ENCODE measurements at regions not wholly inside any gene's neighbourhood (a gene's known extent, or its start where the extent isn't known, plus 50 kb on each side); places are given as distances from the start of the nearest gene placed in this dataset.

- no peak for DNase-seq
Measured at GRCh38 chr20:52921340-52921739, 50.8 kb upstream of the TSHZ2 start.

- DNase-seq, result no peak
Measured at GRCh38 chr20:52918311-52918710, 53.8 kb upstream of the TSHZ2 start.

- no peak for DNase-seq
Measured at GRCh38 chr20:52915564-52915963, 56.6 kb upstream of the TSHZ2 start.

- no peak for DNase-seq
Measured at GRCh38 chr20:52914870-52915269, 57.3 kb upstream of the TSHZ2 start.

GRCh38 chr20:52913650-52914387, 58.3 kb upstream of the TSHZ2 start:
- DNase-seq, result no peak

GRCh38 chr20:52905241-52905994, 66.7 kb upstream of the TSHZ2 start:
- no peak for DNase-seq

GRCh38 chr20:52904837-52905236, 67.3 kb upstream of the TSHZ2 start:
- no peak for DNase-seq

GRCh38 chr20:52899041-52899608, 73.0 kb upstream of the TSHZ2 start:
- DNase-seq, result no peak

- no peak for DNase-seq
Measured at GRCh38 chr20:52896348-52896747, 75.8 kb upstream of the TSHZ2 start.

- no peak for DNase-seq
Measured at GRCh38 chr20:52895701-52896100, 76.5 kb upstream of the TSHZ2 start.

- no peak for DNase-seq
Measured at GRCh38 chr20:52895235-52895634, 76.9 kb upstream of the TSHZ2 start.

GRCh38 chr20:52893498-52893897, 78.7 kb upstream of the TSHZ2 start:
- DNase-seq, result no peak

- DNase-seq, result no peak
Measured at GRCh38 chr20:52892023-52892422, 80.1 kb upstream of the TSHZ2 start.

GRCh38 chr20:52890130-52890529, 82.0 kb upstream of the TSHZ2 start:
- no peak for DNase-seq

- no peak for DNase-seq
Measured at GRCh38 chr20:52889225-52889624, 82.9 kb upstream of the TSHZ2 start.

GRCh38 chr20:52888096-52888495, 84.1 kb upstream of the TSHZ2 start:
- no peak for DNase-seq

GRCh38 chr20:52880997-52881396, 91.2 kb upstream of the TSHZ2 start:
- DNase-seq, result no peak

- no peak for DNase-seq
Measured at GRCh38 chr20:52880259-52880658, 91.9 kb upstream of the TSHZ2 start.

- no peak for DNase-seq
Measured at GRCh38 chr20:52874241-52874640, 97.9 kb upstream of the TSHZ2 start.

GRCh38 chr20:52869698-52870501, 102.3 kb upstream of the TSHZ2 start:
- DNase-seq, result no peak

GRCh38 chr20:52869276-52869675, 102.9 kb upstream of the TSHZ2 start:
- no peak for DNase-seq

GRCh38 chr20:52867305-52867704, 104.9 kb upstream of the TSHZ2 start:
- DNase-seq, result no peak

- no peak for DNase-seq
Measured at GRCh38 chr20:52864916-52865605, 107.1 kb upstream of the TSHZ2 start.

All from right forelimb (tissue), 1 donor.